NCI-H2171 treated with DMSO at 0.1 percent for 48 hours (cell line): ENCODE measurements at regions not wholly inside any gene's neighbourhood (a gene's known extent, or its start where the extent isn't known, plus 50 kb on each side); places are given as distances from the start of the nearest gene placed in this dataset.

Source experiments
- DNase-seq: peaks from one replicate; lab custom pipeline; 2025; lab: John Stamatoyannopoulos, UW

DNA sequence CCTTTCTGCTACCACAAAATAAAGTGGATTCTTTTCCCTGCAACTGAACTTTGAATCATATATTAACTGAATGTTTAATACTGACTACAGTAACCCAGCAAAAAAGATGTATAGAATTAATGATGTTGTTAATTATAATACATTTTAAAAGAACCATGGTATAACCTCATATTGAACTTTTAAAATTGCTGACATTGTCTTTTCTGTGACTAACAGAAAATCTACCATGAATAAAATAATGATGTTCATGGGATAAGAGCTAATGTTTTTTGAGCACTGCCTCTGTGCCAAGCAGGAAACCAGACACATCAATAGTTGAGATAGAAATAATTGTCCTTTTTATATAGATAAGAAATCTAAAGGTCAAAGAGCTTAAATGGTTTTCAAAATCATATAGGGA, 691.9 kb downstream of the PDHA2 start:
- no peak for DNase-seq

DNA sequence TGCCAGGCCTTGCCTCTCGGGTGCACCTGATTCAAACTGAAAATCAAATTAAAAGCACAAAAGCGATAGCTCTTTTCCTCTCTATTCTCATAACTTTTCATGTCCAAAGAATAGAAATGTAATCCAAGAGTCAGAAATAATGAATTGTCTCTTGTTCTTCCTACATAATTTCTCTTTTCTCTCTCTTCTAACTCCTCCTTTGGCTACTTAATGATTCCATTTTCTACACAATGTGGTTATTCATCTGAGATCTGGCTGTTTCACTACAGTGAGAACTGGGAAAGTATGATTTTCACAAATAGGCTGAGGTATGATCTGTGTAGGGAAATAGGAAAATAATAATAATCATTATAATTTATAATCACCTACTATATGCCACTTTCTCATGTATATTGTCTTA, 703.5 kb downstream of the PDHA2 start:
- DNase-seq: no peak

DNA sequence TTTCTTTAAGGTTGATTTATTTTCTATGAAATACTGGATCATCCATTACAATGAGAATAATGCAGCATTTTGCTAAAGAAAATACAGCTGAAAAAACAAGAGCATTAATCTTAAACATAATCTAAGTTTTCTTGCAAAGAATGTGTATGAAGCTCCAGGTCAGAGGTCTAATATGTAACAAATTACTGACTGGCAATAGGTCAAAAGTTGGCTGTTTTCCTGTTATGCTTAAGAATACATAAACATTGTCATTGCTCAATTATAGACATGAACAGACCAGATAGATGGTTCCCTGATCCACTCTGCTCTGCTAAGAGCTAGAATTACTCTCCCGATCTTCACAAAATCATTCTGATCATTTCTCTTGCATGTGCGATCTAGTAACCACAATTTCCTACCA, 718.6 kb downstream of the PDHA2 start:
- no peak for DNase-seq

DNA sequence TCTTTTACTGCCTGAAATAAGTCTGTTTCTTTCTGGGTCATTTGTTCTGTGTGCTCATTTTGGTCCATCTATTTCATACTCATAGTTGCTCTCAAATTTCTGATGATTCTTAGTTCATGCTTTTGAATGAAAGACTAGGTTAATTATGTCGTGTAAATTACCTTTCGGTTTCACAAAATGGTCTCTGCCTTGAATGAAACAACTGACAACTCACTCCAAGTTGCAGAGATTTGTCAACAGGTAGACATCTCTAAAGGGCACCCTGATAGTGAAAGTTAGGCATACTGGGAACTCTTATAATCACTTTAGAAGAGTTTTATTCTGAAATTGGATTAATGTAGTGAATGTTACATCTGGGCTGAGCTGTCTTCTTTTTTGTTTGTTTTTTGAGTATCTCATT, 726.9 kb downstream of the PDHA2 start:
- DNase-seq: no peak

DNA sequence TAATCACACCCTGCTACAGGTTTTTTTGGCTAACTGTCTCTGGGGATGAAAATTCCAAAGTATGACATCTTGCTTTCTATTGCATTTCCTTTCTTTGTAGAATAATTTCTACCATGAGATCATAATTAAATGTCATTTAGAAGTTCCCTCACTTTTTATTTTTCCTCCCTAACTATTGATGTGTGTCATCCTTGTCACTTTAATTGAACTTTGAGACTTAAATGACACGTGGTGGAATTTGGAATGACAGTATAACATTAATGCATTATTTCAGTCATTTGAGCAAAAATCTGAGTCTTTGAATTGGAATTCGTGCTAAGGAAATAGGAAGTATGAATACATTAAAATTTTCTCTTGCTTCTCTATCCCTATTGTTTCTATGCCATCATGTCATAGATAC, 745.4 kb downstream of the PDHA2 start:
- DNase-seq: no peak

DNA sequence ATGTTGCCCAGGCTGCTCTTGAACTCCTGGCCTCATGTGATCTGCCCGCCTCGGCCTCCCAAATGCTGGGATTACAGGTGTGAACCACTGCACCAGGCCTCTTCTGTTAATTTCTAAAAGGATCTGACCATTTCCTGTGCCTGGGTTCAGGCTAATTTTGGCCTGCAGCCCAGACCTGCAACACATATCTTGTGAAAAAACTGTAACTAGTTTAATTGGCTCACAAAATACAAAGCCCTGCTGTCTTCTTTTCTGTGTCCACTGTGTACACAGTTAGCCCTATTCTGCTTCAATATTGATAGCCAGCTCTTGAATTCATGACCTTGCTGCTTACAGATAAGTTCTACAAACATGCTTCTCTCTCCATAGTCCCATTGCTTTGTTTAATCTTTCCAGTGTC, 753.5 kb downstream of the PDHA2 start:
- DNase-seq: no peak

DNA sequence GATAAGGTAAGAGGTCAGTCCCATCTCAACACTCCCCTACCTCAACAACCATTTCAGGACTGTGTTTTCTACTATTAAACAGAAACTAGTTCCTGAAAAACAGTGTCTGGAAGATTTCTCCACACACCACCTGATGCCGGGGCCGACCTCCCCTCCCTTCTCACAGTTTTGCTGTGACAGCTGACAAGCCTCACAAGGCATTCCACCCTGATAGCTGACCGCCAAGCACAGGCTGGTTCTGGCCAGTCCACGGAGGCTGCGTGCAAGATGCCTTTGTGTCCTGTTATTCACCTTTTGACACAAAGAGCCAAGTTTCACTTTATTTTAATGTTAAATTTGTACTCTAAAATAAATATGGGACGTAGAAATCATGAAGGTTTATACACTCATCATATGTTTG, 758.6 kb downstream of the PDHA2 start:
- DNase-seq: no peak

DNA sequence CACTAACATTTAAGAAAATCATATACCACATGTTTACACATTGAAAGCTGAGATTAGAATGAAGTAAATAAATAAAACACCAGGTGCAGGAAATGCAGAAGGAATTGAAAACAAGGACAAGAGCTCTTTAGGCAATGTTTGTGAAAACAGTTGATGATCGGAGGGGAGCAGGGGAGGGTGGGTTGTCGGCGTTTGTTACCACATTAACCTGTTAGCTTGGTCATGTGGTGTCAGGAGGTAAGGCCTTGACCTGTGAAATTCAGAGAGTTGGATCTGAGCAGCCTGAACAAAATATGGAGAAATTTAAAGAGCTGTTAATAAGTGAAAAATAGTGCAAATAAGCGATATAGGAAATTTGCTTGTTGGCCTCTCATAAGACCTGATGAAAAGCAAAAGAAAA, 759.9 kb downstream of the PDHA2 start:
- no peak for DNase-seq

DNA sequence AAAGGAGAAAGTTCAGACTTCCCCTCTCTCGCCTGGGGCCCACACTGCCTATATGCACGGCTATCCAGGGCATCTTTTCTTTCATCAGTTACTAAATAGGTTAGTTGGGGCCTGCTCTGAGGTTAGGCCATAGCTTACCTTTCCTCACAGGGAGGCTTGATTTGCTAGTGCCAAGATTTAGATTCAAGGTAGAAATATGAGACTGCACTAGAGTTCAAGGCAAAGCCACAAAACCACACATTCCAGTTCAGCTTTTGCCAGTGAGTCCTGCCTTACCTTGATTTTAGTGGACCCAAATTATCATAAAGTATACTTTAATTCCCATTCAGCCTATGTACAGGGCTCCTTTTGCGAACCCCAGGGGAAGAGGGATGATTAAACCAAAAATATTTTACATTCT, 762.8 kb downstream of the PDHA2 start:
- no peak for DNase-seq

DNA sequence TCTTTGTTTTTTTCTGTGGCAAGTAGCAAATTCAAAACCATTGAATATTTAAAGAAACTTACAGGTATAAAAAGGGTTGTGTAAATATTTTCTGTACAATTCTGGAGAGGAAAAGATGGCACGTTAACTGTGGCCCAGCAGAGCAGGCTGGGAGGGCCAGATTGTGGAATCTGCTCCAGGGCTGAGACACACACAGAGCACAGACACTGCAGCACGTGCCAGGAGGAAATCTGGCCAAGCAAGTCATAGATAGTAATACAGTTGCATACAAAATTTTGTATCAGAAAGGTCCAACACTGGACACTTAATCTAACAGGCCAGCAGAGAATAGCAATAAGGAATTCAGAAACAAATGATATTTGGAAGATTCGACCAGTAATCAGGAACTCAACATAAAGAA, 763.7 kb downstream of the PDHA2 start:
- no peak for DNase-seq

DNA sequence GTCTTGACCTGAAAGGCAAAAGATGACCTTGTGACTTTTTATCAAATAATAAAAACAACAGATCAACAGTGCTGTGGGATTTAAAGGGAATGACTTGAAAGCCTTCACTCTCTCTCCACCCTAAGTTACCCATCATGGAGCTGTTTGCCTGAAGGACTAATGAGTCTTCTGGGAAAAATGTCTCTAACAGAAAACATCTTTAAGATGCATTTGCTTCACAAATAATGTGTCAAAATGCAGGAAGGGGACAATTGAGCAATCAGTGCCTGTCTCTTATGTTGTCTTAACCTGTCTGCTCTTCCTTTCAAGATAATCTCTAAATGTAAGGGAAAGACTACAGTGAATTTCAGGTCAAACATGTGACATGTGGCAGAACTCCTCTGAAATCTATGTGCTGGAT, 766.6 kb downstream of the PDHA2 start:
- DNase-seq: no peak

DNA sequence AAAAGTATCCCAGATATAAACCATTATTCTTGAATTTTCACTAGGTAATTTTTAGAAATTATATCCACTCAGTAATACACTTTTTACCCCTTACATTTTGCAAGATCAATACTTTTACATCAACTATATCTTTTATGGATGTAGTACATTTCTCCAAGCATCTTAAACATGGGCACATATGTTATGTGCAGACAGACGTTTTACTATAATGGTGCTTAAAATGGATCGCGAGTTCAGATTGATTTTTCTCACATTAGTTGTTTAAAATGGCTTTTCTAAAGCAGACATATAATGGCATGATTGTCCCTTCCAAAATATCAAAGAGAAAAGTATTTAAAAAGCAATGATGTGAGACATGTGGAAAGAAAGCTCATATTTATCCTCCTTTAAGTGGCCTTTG, 786.1 kb downstream of the PDHA2 start:
- no peak for DNase-seq

DNA sequence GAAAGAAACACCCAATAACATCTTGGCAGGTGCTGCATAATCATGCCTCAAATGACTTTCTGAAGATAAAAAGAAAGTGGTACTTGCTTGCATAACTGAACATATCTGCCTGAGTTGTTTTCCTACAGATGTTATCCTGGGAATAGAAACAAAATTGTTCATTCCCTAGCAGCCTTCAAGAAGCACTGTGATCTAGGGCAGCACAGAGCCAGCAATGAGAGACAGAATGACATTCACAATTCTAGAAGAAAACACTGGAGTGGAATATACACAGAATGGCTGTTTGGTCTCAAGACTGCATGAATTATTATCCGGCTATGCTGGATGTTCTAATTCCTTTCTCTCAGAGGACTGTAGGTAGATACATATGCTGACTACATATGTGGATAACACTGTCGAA, 790.9 kb downstream of the PDHA2 start:
- no peak for DNase-seq

DNA sequence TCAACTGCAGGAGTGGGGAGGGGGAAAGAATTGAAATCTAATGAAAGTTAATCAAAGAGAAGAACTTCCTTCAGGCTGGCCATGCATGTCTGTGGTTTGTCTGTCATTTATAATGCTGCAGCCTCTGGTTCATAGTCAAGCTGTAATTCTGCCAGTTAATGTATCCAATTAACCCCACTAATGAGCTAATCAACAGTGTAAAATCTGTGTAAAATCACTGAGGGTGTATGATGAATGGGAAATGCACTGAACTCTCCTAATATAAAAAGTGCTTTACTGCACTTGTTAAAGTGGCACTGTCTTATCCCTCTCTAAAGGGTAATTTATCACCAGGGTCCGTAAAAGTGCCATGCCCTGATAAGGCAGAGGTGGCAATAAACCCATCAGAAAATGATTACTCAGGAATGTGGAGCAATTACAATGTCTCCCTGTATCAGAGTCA, 798.1 kb downstream of the PDHA2 start:
- no peak for DNase-seq

DNA sequence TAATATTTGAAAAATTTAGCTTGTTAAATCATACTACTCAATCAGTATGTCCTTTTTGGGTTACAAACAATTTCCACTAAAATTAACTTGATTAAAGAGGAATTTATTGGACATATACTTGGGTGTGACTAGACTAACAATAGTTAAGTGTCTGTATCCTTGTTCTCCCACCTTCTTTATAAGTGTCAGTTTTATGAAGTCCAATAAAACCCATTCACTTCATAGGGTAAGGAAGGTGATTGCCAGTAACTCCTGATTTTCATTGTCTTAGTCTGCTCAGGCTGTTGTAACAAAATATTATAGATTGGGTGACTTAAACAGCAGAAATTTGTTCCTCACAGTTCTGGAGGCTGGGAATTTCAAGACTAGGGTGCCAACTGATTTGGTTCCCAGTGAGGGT, 800.0 kb downstream of the PDHA2 start:
- no peak for DNase-seq

DNA sequence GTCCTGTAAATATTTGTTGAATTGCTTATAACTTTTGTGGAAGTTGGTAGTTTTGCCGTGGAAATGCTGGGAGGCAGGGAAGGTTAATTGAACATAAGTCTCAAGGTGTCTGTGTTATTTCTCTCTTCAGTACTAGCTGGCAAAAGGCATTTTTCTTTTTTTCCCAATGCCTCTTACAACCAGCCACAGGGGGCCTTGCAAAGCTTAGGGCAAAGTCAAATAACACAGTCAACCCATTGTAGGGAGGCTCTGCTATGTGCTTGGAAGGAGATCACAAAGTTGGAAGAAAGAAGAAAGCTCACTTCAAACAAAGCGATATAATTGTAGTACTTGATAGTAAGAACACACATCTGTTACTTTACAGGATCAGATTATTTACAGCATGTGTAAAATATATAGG, 802.6 kb downstream of the PDHA2 start:
- DNase-seq: no peak

DNA sequence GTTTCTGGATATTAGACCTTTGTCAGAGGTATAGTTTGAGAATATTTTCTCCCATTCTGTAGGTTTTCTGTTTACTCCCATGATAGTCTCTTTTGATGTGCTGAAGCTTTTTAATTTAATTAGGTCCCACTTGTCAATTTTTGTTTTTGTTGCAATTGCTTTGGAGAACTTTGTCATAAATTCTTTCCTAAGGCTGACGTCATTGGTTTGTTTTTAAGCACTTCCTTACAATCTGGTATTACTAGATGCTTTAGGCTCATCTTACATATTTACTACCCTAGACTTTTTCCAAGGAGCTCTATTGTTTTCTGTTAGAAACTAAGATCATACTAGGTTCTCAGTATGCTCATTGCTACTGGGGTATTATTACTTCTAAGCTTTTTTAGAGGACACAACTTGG, 806.3 kb downstream of the PDHA2 start:
- DNase-seq: no peak

DNA sequence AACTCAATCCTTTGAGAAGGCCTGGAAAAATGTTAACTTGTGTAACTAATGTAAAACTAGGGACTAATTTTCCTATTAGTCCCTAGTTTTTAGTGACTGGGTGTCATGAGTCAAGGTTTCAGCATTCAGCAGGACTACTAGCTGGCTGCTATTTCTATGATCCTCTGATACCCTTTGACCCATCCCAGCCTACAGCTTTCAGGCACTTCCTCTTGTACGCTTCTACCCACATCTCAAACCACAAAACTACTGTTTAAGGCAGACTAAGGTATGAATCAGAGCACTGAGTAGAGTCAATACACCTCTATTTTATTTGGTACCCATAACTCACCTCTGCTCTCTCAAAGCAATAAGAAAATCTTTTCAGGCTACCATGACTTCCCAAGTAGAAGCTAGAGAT, 809.6 kb downstream of the PDHA2 start:
- no peak for DNase-seq

DNA sequence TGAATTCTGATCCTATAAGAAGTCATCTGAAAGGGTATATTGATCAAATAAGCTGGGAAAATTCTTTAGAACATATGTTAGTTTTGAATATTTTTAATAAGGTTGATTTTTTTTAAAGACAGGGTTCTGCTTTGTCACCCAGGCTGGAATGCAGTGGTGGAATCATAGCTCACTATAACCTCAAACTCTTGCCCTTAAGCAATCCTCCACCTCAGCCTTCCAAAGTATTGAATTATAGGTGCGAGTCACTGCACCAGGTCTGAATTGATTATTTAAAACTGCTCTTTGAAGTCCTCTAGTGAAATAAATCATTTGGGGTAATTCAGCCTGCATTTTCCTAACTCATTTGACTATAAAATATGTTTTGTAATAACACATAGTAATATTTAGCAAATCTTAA, 812.3 kb downstream of the PDHA2 start:
- DNase-seq: no peak

DNA sequence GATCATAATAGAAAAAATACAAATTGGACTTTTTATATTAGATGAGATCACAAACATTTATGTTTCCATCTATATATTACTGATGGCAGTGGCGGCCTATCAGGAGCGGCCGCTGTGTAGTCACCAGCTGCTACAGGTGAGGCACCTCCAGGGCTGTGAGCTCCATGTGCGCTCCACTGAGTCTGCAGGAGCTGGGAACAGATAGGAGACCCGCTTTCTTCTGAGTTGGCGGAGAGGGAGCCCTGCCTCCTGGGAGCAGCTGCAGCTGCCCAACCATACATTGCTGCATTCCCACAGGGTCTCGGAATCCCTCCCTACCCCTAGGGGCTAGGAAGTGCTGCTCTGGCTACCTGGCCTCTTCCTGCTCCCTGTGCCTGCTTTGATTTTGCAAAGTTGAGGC, 812.9 kb downstream of the PDHA2 start:
- DNase-seq: no peak

DNA sequence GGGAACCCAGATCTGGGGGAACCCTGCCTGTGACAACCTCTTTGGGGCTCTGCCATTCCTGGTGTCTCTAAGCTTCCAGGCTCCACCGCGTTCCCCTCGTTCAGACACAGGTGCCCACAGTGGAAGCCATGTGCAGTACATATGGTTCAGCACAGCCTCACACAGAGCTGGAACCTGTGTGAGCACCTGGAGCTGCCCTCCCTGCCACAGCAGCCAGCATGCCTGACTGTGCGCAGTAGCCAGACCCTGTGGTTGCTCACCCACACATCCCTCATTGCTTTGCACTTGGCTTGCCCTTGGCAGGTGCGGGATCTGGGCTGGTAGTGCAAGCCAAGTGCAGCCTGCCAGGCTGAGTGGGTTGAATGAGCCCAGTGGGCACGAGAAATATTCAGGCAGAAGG, 814.2 kb downstream of the PDHA2 start:
- no peak for DNase-seq

DNA sequence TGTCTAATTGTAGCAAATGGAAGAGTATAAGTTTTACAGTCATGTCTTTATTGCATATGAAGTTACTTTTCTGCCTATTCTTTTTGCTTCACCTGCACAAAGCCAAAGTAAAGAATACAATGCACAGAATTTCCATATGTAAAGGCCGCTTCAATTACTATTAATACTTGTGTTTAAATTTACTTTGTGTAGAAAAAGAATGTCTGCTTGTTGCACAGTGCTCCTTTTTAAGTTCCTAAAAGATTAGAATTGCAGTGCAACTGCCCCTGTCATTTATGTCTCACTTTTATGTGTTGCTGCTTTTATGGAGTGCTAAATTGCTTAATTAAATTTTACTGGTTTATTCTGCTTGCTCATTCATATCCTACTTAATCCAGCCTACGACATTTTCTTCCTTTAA, 830.5 kb downstream of the PDHA2 start:
- DNase-seq: no peak

DNA sequence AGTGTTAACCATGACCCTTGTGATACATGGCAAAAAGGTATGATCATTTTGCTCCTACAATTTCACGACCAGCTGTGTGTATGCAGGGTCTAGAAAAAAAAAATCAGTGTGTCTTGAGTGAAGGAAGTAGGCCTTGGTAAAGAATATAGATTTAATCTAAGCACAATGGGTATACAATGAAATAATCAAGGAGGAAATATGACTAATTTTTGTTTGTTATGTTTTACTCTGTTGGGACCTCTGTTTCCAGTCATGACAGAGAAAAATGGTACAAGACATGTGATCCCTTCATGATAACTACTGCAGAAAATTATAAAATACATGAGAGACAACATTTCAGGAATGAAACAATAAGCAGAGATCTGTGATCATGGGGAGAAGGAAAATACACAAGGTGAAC, 835.5 kb downstream of the PDHA2 start:
- DNase-seq: no peak

DNA sequence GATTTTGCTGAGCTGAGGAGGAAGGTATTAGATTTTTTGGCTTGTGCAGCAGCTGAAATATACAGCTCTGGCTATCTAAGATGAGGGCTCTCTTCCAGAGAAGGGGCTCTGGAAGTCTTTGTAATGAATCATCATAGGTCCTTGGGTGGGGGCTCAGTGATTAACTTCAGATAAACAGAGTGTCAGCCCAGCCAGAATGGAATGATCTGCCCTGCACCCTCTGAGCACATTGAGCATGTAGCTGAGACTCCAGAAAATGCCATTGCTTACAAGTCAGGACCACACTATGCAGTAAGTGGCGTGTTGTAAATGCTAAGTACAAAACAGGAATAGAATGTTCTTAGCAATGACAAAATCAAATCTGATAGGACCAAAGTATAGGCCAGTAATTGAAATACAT, 836.0 kb downstream of the PDHA2 start:
- no peak for DNase-seq

DNA sequence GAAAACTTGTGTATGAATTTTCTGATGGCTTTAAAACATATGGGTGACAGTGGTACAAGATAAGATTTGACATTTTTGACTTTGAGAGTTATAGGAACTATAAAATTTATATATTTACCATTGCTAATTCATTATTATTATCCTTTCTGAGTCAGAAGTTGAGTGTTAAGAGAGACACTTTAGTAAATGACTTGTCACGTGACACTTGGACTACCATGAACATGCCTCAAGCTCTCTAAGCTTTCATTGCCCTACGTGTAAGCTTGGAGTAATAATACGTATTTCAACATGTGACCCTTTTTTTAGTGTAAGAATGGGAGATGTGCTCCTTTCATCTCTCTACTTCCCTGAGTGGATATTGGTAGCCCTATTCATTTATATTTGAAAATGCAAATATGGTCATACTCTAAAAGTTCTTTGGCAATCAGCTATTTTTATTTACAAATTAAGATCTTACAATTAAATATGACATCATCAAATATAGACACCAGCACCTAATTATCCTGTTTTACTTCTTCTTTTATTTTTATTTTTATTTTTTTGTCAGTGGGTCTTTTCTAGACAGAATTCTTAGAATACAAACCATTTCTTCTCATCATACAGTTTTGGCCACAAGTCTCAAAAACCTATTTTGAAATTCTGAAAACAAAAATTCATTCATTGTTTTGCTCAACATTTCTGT, 837.0 kb downstream of the PDHA2 start:
- DNase-seq: no peak
